ENCODE measurements at regions not wholly inside any gene's neighbourhood (a gene's known extent, or its start where the extent isn't known, plus 50 kb on each side); places are given as distances from the start of the nearest gene placed in this dataset.

- Histone ChIP-seq H2AFZ (ENCODE audit: insufficient read depth, low read depth, low read length, poor library complexity, severe bottlenecking) (no peak overlapping the region), H3K4me3 (replicated peaks in 1 of 3; ENCODE audit: low read depth in 2 of 3, low read length in 3 of 3) (no peak overlapping the region), H3K4me2 (replicated peaks; ENCODE audit: extremely low read depth, low read length, poor library complexity, severe bottlenecking) (no peak overlapping the region), H3K27me3 (ENCODE audit: control insufficient read depth in 2 of 2, insufficient read depth in 2 of 2, low read length in 2 of 2) (no peaks in the 10 kb centered on the region), H3K9ac (ENCODE audit: insufficient read depth, low read length, poor library complexity, severe bottlenecking) (no peak overlapping the region), H3K4me1 (ENCODE audit: control insufficient read depth in 1 of 2, insufficient read depth in 2 of 2, low read length in 2 of 2) (no peaks in the 10 kb centered on the region), H3K9me3 (replicated peaks in 1 of 2; ENCODE audit: control insufficient read depth in 1 of 2, insufficient read depth in 1 of 2, low read length in 2 of 2) (peaks cover 0 to 8% of the 10 kb centered on the region in 2 donors), H3K36me3 (replicated peaks in 1 of 2; ENCODE audit: control insufficient read depth in 1 of 2, insufficient read depth in 2 of 2, low read length in 2 of 2) (no peaks in the 10 kb centered on the region), H4K20me1 (ENCODE audit: insufficient read depth, low read length) (no peaks in the 10 kb centered on the region), H3K27ac (ENCODE audit: low read depth in 1 of 2, low read length in 2 of 2) (no peak overlapping the region), H3K79me2 (ENCODE audit: insufficient read depth, low read length) (no peaks in the 10 kb centered on the region)
- peaks cover 6 to 9% (median 7%) of the 10 kb centered on the region in 3 donors for H3K27me3 Mint-ChIP-seq (ENCODE audit: low read depth in 3 of 3)
- H3K36me3 Mint-ChIP-seq: no peaks in the 10 kb centered on the region
- no peak for DNase-seq
- no CpG with 5 or more reads among the region's 5 CpGs for WGBS (ENCODE audit: insufficient coverage)
- H3K9me3 Mint-ChIP-seq: peaks cover 5 to 24% (median 11%) of the 10 kb centered on the region in 7 donors
- intact Hi-C loops (cut with micrococcal nuclease): no loop called here
- H3K27ac Mint-ChIP-seq: no peak overlapping the region
- H3K4me3 Mint-ChIP-seq: no peak overlapping the region
- H3K4me1 Mint-ChIP-seq: no peaks in the 10 kb centered on the region
- no peak for TF ChIP-seq CTCF (IDR thresholded peaks at IDR 0.05)
These were observed 287.9 kb downstream of the AGTPBP1 start for GRCh38 chr9:85453850-85454249.

- Histone ChIP-seq H4K20me1 (ENCODE audit: insufficient read depth, low read length) (no peaks in the 10 kb centered on the region), H2AFZ (ENCODE audit: insufficient read depth, low read depth, low read length, poor library complexity, severe bottlenecking) (no peak overlapping the region), H3K9me3 (replicated peaks in 1 of 2; ENCODE audit: control insufficient read depth in 1 of 2, insufficient read depth in 1 of 2, low read length in 2 of 2) (peaks cover 0 to 8% of the 10 kb centered on the region in 2 donors), H3K4me2 (replicated peaks; ENCODE audit: extremely low read depth, low read length, poor library complexity, severe bottlenecking) (no peak overlapping the region), H3K9ac (ENCODE audit: insufficient read depth, low read length, poor library complexity, severe bottlenecking) (no peak overlapping the region), H3K27me3 (ENCODE audit: control insufficient read depth in 2 of 2, insufficient read depth in 2 of 2, low read length in 2 of 2) (no peaks in the 10 kb centered on the region), H3K4me1 (ENCODE audit: control insufficient read depth in 1 of 2, insufficient read depth in 2 of 2, low read length in 2 of 2) (no peaks in the 10 kb centered on the region), H3K4me3 (replicated peaks in 1 of 3; ENCODE audit: low read depth in 2 of 3, low read length in 3 of 3) (no peak overlapping the region), H3K36me3 (replicated peaks in 1 of 2; ENCODE audit: control insufficient read depth in 1 of 2, insufficient read depth in 2 of 2, low read length in 2 of 2) (no peaks in the 10 kb centered on the region), H3K79me2 (ENCODE audit: insufficient read depth, low read length) (no peaks in the 10 kb centered on the region), H3K27ac (ENCODE audit: low read depth in 1 of 2, low read length in 2 of 2) (no peak overlapping the region)
- no peaks in the 10 kb centered on the region for H3K36me3 Mint-ChIP-seq
- H3K4me3 Mint-ChIP-seq: no peak overlapping the region
- no peak for DNase-seq
- H3K27ac Mint-ChIP-seq: no peak overlapping the region
- no peaks in the 10 kb centered on the region for H3K4me1 Mint-ChIP-seq
- no peak for TF ChIP-seq CTCF (IDR thresholded peaks at IDR 0.05)
- peaks cover 5 to 20% (median 11%) of the 10 kb centered on the region in 7 donors for H3K9me3 Mint-ChIP-seq
- intact Hi-C loops (cut with micrococcal nuclease): no loop called here
- H3K27me3 Mint-ChIP-seq (ENCODE audit: low read depth in 3 of 3): peaks cover 6 to 9% (median 7%) of the 10 kb centered on the region in 3 donors
- 0% methylated on average over 1 of the region's 1 CpG for WGBS (ENCODE audit: insufficient coverage)
These were observed 288.9 kb downstream of the AGTPBP1 start for GRCh38 chr9:85452841-85453240.

All from CD14-positive monocyte (primary cell).